ENCODE measurements at regions not wholly inside any gene's neighbourhood (a gene's known extent, or its start where the extent isn't known, plus 50 kb on each side); places are given as distances from the start of the nearest gene placed in this dataset.

- Histone ChIP-seq H3K4me1 (no peaks in the 10 kb centered on the region), H3K36me3 (no peaks in the 10 kb centered on the region), H3K9me3 (no peaks in the 10 kb centered on the region), H3K27me3 (no peaks in the 10 kb centered on the region), H3K4me3 (no peak overlapping the region), H3K27ac (no peak overlapping the region)
- DNase-seq, result no peak
- intact Hi-C loops (cut with DNase I; ENCODE audit: low total_unique reads), result no loop called here
- no peak for TF ChIP-seq CTCF (IDR thresholded peaks at IDR 0.05)
Measured at GRCh38 chr9:120182011-120182410, 398.0 kb downstream of the CDK5RAP2 start.

- intact Hi-C loops (cut with DNase I; ENCODE audit: low total_unique reads), result no loop called here
- DNase-seq, result no peak
- TF ChIP-seq CTCF (IDR thresholded peaks at IDR 0.05), result no peak
- H3K27ac ChIP-seq, result no peak overlapping the region
- no peaks in the 10 kb centered on the region for H3K4me1 ChIP-seq
- H3K4me3 ChIP-seq, result no peak overlapping the region
- H3K27me3 ChIP-seq, result no peaks in the 10 kb centered on the region
- peaks cover 0 to 3% (median 0%) of the 10 kb centered on the region in 3 donors for H3K9me3 ChIP-seq
- no peaks in the 10 kb centered on the region for H3K36me3 ChIP-seq
Measured at GRCh38 chr9:120177121-120177520, 402.8 kb downstream of the CDK5RAP2 start.

DNA sequence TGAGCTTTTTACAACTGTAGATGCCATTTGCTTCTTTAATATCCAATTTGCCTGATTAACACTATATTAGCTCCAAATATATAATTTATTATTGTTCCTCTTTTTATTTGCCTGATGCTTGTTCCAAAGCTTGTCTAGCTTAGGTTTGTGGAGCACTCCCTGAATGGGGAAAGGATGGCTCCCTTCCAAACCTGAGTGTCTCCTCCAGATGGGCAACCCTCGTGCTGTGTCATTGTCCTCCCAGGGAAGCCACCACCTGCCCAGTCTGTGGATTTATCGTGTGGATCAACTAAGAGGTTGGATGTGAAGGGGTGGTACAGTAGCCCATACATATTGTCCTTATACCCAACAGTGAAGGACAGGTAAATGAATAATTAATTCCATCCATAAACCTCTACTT is 404.9 kb downstream of the CDK5RAP2 start:
- peaks cover 0 to 3% (median 0%) of the 10 kb centered on the region in 3 donors for H3K9me3 ChIP-seq
- no peaks in the 10 kb centered on the region for H3K36me3 ChIP-seq
- no peak for TF ChIP-seq CTCF (IDR thresholded peaks at IDR 0.05)
- H3K27ac ChIP-seq, result no peak overlapping the region
- H3K4me3 ChIP-seq, result no peak overlapping the region
- intact Hi-C loops (cut with DNase I; ENCODE audit: low total_unique reads), result no loop called here
- no peaks in the 10 kb centered on the region for H3K4me1 ChIP-seq
- H3K27me3 ChIP-seq, result no peaks in the 10 kb centered on the region
- no peak for DNase-seq

- intact Hi-C loops (cut with DNase I; ENCODE audit: low total_unique reads), result no loop called here
- no peaks in the 10 kb centered on the region for H3K36me3 ChIP-seq
- H3K27ac ChIP-seq, result no peak overlapping the region
- no peak for TF ChIP-seq CTCF (IDR thresholded peaks at IDR 0.05)
- H3K9me3 ChIP-seq, result no peaks in the 10 kb centered on the region
- no peaks in the 10 kb centered on the region for H3K4me1 ChIP-seq
- H3K27me3 ChIP-seq, result no peaks in the 10 kb centered on the region
- DNase-seq, result no peak
- no peak overlapping the region for H3K4me3 ChIP-seq
Measured at GRCh38 chr9:120161776-120162175, 418.2 kb downstream of the CDK5RAP2 start.

DNA sequence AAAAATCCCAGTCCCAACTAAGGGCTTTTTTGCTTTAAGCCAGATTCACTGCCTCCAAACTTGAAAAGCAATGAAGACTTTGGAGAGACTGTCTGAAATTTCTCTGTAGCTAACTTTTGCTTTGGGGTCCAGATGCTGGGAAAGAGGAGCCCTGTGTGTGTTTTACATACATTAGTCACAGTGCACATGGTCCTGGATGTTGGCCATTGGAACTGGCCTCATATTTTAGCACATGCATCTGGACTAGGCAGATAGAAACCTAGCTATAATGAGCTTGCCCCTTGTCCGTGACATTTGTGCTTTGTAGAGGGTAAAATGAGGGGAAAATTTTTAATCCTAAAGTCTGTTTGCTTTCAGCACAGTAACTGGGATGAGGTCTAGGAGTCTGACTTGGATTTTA is 421.7 kb downstream of the CDK5RAP2 start:
- Histone ChIP-seq H3K9me3 (no peaks in the 10 kb centered on the region), H3K27me3 (no peaks in the 10 kb centered on the region), H3K27ac (no peak overlapping the region), H3K36me3 (no peaks in the 10 kb centered on the region), H3K4me1 (no peaks in the 10 kb centered on the region), H3K4me3 (no peak overlapping the region)
- DNase-seq, result no peak
- intact Hi-C loops (cut with DNase I; ENCODE audit: low total_unique reads), result no loop called here
- TF ChIP-seq CTCF (IDR thresholded peaks at IDR 0.05), result no peak

DNA sequence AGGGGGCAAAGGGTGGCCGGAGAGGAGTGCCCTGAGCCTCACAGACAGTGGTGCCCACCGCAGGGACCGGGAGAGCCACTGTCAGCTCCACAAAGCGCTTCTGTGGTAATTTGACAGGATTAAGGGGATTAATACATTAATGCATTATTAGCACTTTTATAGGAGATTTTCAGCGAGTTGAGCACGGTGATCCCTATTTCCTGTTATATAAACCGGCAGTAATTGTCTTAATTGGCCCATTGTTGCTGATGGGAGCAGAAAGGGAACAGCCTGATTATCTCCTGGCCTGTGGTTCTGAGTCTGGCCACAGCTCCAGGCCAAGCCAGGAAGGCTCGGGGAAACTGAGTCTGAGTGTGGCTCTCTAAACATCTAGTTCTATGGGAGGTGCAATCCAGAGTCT is 423.6 kb downstream of the CDK5RAP2 start:
- H3K27me3 ChIP-seq, result no peaks in the 10 kb centered on the region
- intact Hi-C loops (cut with DNase I; ENCODE audit: low total_unique reads), result no loop called here
- no peak overlapping the region for H3K27ac ChIP-seq
- no peak for DNase-seq
- no peak overlapping the region for H3K4me3 ChIP-seq
- no peaks in the 10 kb centered on the region for H3K36me3 ChIP-seq
- no peaks in the 10 kb centered on the region for H3K9me3 ChIP-seq
- TF ChIP-seq CTCF (IDR thresholded peaks at IDR 0.05), result no peak
- no peaks in the 10 kb centered on the region for H3K4me1 ChIP-seq
